Glutamatergic neuron (in vitro differentiated cells): ENCODE measurements at regions not wholly inside any gene's neighbourhood (a gene's known extent, or its start where the extent isn't known, plus 50 kb on each side); places are given as distances from the start of the nearest gene placed in this dataset.

Experiments used
- DNase-seq: peaks from one replicate; pipeline ENCODE4 v3.0.0; 2022
- H3K27ac Mint-ChIP-seq: one replicate; pipeline ENCODE4 v1.8.0; 2020; ENCODE audit warnings: mild to moderate bottlenecking, mixed read lengths, inconsistent platforms; ENCODE audit not compliant: unreplicated experiment
- H3K27me3 Mint-ChIP-seq: one replicate; pipeline ENCODE4 v1.8.0; 2020; ENCODE audit warnings: mild to moderate bottlenecking, moderate library complexity, mixed read lengths, inconsistent platforms; ENCODE audit not compliant: unreplicated experiment
- H3K36me3 Mint-ChIP-seq: one replicate; pipeline ENCODE4 v1.8.0; 2020; ENCODE audit warnings: mild to moderate bottlenecking, mixed read lengths, inconsistent platforms; ENCODE audit not compliant: unreplicated experiment
- H3K4me1 Mint-ChIP-seq: one replicate; pipeline ENCODE4 v1.8.0; 2020; ENCODE audit warnings: mild to moderate bottlenecking, low read depth, mixed read lengths, inconsistent platforms; ENCODE audit not compliant: unreplicated experiment
- H3K4me3 Mint-ChIP-seq: one replicate; pipeline ENCODE4 v1.8.0; 2020; ENCODE audit warnings: mild to moderate bottlenecking, mixed read lengths, inconsistent platforms; ENCODE audit not compliant: unreplicated experiment
- H3K9me3 Mint-ChIP-seq: one replicate; pipeline ENCODE4 v1.8.0; 2020; ENCODE audit warnings: mild to moderate bottlenecking, moderate library complexity, mixed read lengths, inconsistent platforms; ENCODE audit not compliant: unreplicated experiment
- TF ChIP-seq, protein P1 (sequence below): fragments of 200-600 bp; sonication (generic); IDR thresholded peaks from one replicate; pipeline ENCODE4 v1.5.0; 2021; ENCODE audit not compliant: partially characterized antibody, unreplicated experiment

DNA sequence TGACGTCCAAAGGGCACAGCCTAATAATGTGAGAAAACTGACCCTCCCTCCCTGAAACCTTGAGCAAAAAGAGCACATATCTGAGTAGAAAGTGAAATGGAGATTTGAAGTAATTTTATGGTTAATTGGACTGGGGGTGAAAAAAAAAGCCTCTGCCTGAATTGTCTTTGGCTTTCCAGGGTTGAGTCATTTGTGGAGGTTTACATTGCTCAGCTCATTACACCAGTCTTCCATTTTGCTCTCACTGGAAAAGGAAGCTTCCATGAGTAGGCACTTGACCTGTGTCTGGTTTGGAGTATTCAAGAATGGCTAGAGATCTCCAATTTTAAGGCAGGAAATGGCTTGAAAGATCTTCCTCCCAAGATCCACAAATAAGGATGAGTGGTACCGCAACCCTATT, 273.9 kb downstream of the PDCD6IP start:
- no peak overlapping the region for H3K27ac Mint-ChIP-seq
- no peaks in the 10 kb centered on the region for H3K36me3 Mint-ChIP-seq
- no peak overlapping the region for H3K4me3 Mint-ChIP-seq
- no peak for DNase-seq
- TF ChIP-seq, protein P1, sequence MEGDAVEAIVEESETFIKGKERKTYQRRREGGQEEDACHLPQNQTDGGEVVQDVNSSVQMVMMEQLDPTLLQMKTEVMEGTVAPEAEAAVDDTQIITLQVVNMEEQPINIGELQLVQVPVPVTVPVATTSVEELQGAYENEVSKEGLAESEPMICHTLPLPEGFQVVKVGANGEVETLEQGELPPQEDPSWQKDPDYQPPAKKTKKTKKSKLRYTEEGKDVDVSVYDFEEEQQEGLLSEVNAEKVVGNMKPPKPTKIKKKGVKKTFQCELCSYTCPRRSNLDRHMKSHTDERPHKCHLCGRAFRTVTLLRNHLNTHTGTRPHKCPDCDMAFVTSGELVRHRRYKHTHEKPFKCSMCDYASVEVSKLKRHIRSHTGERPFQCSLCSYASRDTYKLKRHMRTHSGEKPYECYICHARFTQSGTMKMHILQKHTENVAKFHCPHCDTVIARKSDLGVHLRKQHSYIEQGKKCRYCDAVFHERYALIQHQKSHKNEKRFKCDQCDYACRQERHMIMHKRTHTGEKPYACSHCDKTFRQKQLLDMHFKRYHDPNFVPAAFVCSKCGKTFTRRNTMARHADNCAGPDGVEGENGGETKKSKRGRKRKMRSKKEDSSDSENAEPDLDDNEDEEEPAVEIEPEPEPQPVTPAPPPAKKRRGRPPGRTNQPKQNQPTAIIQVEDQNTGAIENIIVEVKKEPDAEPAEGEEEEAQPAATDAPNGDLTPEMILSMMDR, result no peak
- H3K27me3 Mint-ChIP-seq, result no peaks in the 10 kb centered on the region
- no peaks in the 10 kb centered on the region for H3K4me1 Mint-ChIP-seq
- H3K9me3 Mint-ChIP-seq, result no peaks in the 10 kb centered on the region

- TF ChIP-seq, protein P1, result no peak
- no peaks in the 10 kb centered on the region for H3K36me3 Mint-ChIP-seq
- H3K9me3 Mint-ChIP-seq, result no peaks in the 10 kb centered on the region
- DNase-seq, result no peak
- no peaks in the 10 kb centered on the region for H3K27me3 Mint-ChIP-seq
- no peak overlapping the region for H3K4me3 Mint-ChIP-seq
- H3K4me1 Mint-ChIP-seq, result no peaks in the 10 kb centered on the region
- H3K27ac Mint-ChIP-seq, result no peak overlapping the region
These were observed 274.7 kb downstream of the PDCD6IP start for GRCh38 chr3:34073111-34073510.

DNA sequence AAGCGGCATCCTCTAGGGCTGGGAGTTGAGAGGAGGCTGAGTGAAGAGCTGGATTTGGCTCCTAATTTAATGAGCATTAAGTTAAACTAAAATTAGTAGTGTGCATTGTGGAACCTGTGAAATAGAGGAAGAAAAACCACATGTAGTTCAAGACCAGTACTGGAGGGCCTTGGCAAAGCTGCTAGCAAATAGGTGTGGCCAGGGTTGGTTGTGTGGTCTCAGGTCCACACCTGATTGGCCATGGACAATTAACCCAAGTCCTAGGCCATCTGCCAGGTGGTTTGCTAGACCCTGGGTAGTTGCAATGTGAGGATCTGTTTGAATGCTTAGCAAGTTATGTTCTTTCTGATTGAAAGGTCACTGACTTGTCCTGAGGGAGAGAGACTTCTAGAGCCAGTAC, 275.5 kb downstream of the PDCD6IP start:
- no peak overlapping the region for H3K4me3 Mint-ChIP-seq
- TF ChIP-seq, protein P1, result no peak
- H3K27me3 Mint-ChIP-seq, result no peaks in the 10 kb centered on the region
- no peak for DNase-seq
- H3K27ac Mint-ChIP-seq, result no peak overlapping the region
- no peaks in the 10 kb centered on the region for H3K36me3 Mint-ChIP-seq
- H3K4me1 Mint-ChIP-seq, result no peaks in the 10 kb centered on the region
- no peaks in the 10 kb centered on the region for H3K9me3 Mint-ChIP-seq

- no peaks in the 10 kb centered on the region for H3K4me1 Mint-ChIP-seq
- no peak overlapping the region for H3K4me3 Mint-ChIP-seq
- DNase-seq, result no peak
- TF ChIP-seq, protein P1, result no peak
- H3K9me3 Mint-ChIP-seq, result no peaks in the 10 kb centered on the region
- no peaks in the 10 kb centered on the region for H3K27me3 Mint-ChIP-seq
- H3K27ac Mint-ChIP-seq, result no peak overlapping the region
- H3K36me3 Mint-ChIP-seq, result no peaks in the 10 kb centered on the region
These were observed 277.5 kb downstream of the PDCD6IP start for GRCh38 chr3:34075975-34076374.

DNA sequence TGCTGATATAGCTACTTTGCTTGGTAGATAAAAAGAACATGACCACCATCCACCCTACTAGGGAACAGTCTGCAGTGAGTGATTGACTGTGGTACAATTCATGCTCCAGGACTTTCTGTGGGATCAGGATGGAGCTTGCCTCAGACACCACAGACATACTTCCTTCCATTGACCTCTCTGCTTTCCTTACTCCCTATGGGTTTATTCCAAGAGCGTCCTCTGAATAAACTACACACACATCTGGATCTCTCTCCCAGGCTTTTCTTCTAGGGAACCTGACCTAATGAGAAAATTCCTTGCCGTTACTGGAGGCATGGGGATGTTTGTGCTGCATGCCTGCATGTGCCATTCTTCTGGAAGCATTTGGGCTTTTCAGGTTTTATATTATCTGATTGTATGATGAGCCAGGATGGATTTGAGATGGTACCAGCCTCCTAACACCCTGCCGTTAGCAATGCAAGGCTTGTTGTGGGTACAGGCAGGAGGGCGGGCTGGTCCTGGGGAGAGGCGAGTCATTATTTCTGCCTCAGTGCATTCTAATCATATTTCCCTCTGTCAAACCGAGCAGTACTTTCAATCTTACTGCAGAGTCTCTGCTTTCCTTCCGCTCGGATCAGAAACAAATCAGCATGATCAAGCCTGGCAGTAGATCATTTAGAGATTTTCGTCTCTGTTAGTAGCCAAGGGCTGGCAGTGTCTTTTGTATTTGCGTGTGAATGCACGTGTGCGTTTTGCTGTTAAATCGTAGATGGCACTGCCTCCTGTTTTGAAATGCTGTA, 279.2 kb downstream of the PDCD6IP start:
- no peaks in the 10 kb centered on the region for H3K9me3 Mint-ChIP-seq
- no peaks in the 10 kb centered on the region for H3K4me1 Mint-ChIP-seq
- no peak overlapping the region for H3K4me3 Mint-ChIP-seq
- TF ChIP-seq, protein P1, result no peak
- no peaks in the 10 kb centered on the region for H3K27me3 Mint-ChIP-seq
- H3K27ac Mint-ChIP-seq, result no peak overlapping the region
- no peaks in the 10 kb centered on the region for H3K36me3 Mint-ChIP-seq
- no peak for DNase-seq
